Central memory CD8-positive, alpha-beta T cell (primary cell): ENCODE measurements at regions not wholly inside any gene's neighbourhood (a gene's known extent, or its start where the extent isn't known, plus 50 kb on each side); places are given as distances from the start of the nearest gene placed in this dataset.
"Not testable (repeated sequence)": the region's sequence is repeated elsewhere in the genome, so short reads cannot be mapped to it uniquely, and the experiment has no call there.

Source experiments
- ATAC-seq: fragments of 150-1000 bp; cut with Tn5 transposase; replicated peaks from 2 replicates; pipeline ENCODE4 v1.10.0; 2022; ENCODE audit warnings: mild to moderate bottlenecking, moderate FRiP score, moderate number of reproducible peaks; ENCODE audit not compliant: poor library complexity, severe bottlenecking; ENCODE audit errors: extremely low read depth
- DNase-seq, 2 donors: peaks; one replicate each; pipeline ENCODE4 v3.0.0; 2021; ENCODE audit warnings: low spot score in 2 of 2
- H3K27ac Mint-ChIP-seq: one replicate; pipeline ENCODE4 v1.8.0; 2022; ENCODE audit warnings: low read depth, mild to moderate bottlenecking, moderate library complexity, mixed read lengths
- H3K27me3 Mint-ChIP-seq: one replicate; pipeline ENCODE4 v1.8.0; 2022; ENCODE audit warnings: mixed read lengths
- H3K36me3 Mint-ChIP-seq: one replicate; pipeline ENCODE4 v1.8.0; 2022; ENCODE audit warnings: mild to moderate bottlenecking, moderate library complexity, mixed read lengths; ENCODE audit not compliant: insufficient read depth
- H3K4me1 Mint-ChIP-seq: one replicate; pipeline ENCODE4 v1.8.0; 2022; ENCODE audit warnings: mixed read lengths
- H3K4me3 Mint-ChIP-seq: one replicate; pipeline ENCODE4 v1.8.0; 2022; ENCODE audit warnings: mild to moderate bottlenecking, moderate library complexity, mixed read lengths
- H3K9me3 Mint-ChIP-seq: one replicate; pipeline ENCODE4 v1.8.0; 2022; ENCODE audit warnings: mixed read lengths

GRCh38 chr15:58309963-58310928, 121.5 kb upstream of the LIPC start:
- DNase-seq (no peak), ATAC-seq (no peak)
- H3K36me3 Mint-ChIP-seq, result peaks cover 5% of the 10 kb centered on the region
- no peak overlapping the region for H3K4me3 Mint-ChIP-seq
- peaks cover 44% of the 10 kb centered on the region for H3K4me1 Mint-ChIP-seq
- no peaks in the 10 kb centered on the region for H3K9me3 Mint-ChIP-seq
- no peak overlapping the region for H3K27ac Mint-ChIP-seq
- no peaks in the 10 kb centered on the region for H3K27me3 Mint-ChIP-seq

- DNase-seq (no peak), ATAC-seq (no peak)
- peaks cover 46% of the 10 kb centered on the region for H3K4me1 Mint-ChIP-seq
- no peaks in the 10 kb centered on the region for H3K27me3 Mint-ChIP-seq
- no peaks in the 10 kb centered on the region for H3K9me3 Mint-ChIP-seq
- peaks cover 5% of the 10 kb centered on the region for H3K36me3 Mint-ChIP-seq
- H3K27ac Mint-ChIP-seq, result no peak overlapping the region
- no peak overlapping the region for H3K4me3 Mint-ChIP-seq
These were observed 120.2 kb upstream of the LIPC start for GRCh38 chr15:58311556-58311955.

GRCh38 chr15:58312031-58312430, 119.8 kb upstream of the LIPC start:
- no peaks in the 10 kb centered on the region for H3K27me3 Mint-ChIP-seq
- H3K36me3 Mint-ChIP-seq, result peaks cover 5% of the 10 kb centered on the region
- no peaks in the 10 kb centered on the region for H3K9me3 Mint-ChIP-seq
- H3K4me1 Mint-ChIP-seq, result peaks cover 41% of the 10 kb centered on the region
- no peak for DNase-seq
- ATAC-seq, result no peak
- H3K4me3 Mint-ChIP-seq, result no peak overlapping the region
- peak overlapping the region; percentile 92 for H3K27ac Mint-ChIP-seq

GRCh38 chr15:58313304-58313703, 118.5 kb upstream of the LIPC start:
- Mint-ChIP-seq H3K27me3 (no peaks in the 10 kb centered on the region), H3K9me3 (no peaks in the 10 kb centered on the region), H3K36me3 (peaks cover 5% of the 10 kb centered on the region), H3K27ac (peak overlapping the region; percentile 92), H3K4me3 (peak overlapping the region; percentile 47), H3K4me1 (peaks cover 40% of the 10 kb centered on the region)
- DNase-seq, result no peak
- ATAC-seq, result peak; percentile 68

- ATAC-seq (no peak), DNase-seq (no peak)
- Mint-ChIP-seq H3K27me3 (no peaks in the 10 kb centered on the region), H3K36me3 (peaks cover 4% of the 10 kb centered on the region), H3K9me3 (no peaks in the 10 kb centered on the region), H3K4me1 (peaks cover 41% of the 10 kb centered on the region), H3K4me3 (peak overlapping the region; percentile 47), H3K27ac (peak overlapping the region; percentile 92)
These were observed 117.8 kb upstream of the LIPC start for GRCh38 chr15:58313810-58314592.

GRCh38 chr15:58314593-58315216, 117.1 kb upstream of the LIPC start:
- DNase-seq (no peak), ATAC-seq (peak; percentile 59)
- H3K27ac Mint-ChIP-seq, result peak overlapping the region; percentile 92

GRCh38 chr15:58318517-58318916, 113.3 kb upstream of the LIPC start:
- Mint-ChIP-seq H3K36me3 (peaks cover 2% of the 10 kb centered on the region), H3K27ac (peak overlapping the region; percentile 50), H3K9me3 (no peaks in the 10 kb centered on the region), H3K27me3 (no peaks in the 10 kb centered on the region), H3K4me3 (no peak overlapping the region), H3K4me1 (peaks cover 25% of the 10 kb centered on the region)
- no peak for ATAC-seq
- no peak for DNase-seq

More at GRCh38 chr15:58314593-58315216, 117.1 kb upstream of the LIPC start:
- H3K4me1 Mint-ChIP-seq, result peaks cover 41% of the 10 kb centered on the region
- no peaks in the 10 kb centered on the region for H3K27me3 Mint-ChIP-seq
- peaks cover 4% of the 10 kb centered on the region for H3K36me3 Mint-ChIP-seq
- no peaks in the 10 kb centered on the region for H3K9me3 Mint-ChIP-seq
- peak overlapping the region; percentile 0 for H3K4me3 Mint-ChIP-seq

GRCh38 chr15:58321034-58321433, 110.8 kb upstream of the LIPC start:
- DNase-seq (no peak), ATAC-seq (no peak)
- H3K27ac Mint-ChIP-seq, result no peak overlapping the region
- peaks cover 4% of the 10 kb centered on the region for H3K4me1 Mint-ChIP-seq
- no peaks in the 10 kb centered on the region for H3K36me3 Mint-ChIP-seq
- no peaks in the 10 kb centered on the region for H3K9me3 Mint-ChIP-seq
- no peaks in the 10 kb centered on the region for H3K27me3 Mint-ChIP-seq
- no peak overlapping the region for H3K4me3 Mint-ChIP-seq

- ATAC-seq, result no peak
- H3K4me3 Mint-ChIP-seq, result no peak overlapping the region
- no peak overlapping the region for H3K27ac Mint-ChIP-seq
- peaks cover 4% of the 10 kb centered on the region for H3K4me1 Mint-ChIP-seq
- H3K27me3 Mint-ChIP-seq, result no peaks in the 10 kb centered on the region
- no peaks in the 10 kb centered on the region for H3K36me3 Mint-ChIP-seq
- H3K9me3 Mint-ChIP-seq, result no peaks in the 10 kb centered on the region
- DNase-seq, result no peak
These were observed 109.5 kb upstream of the LIPC start for GRCh38 chr15:58322253-58322652.

- DNase-seq, H3K27ac Mint-ChIP-seq, H3K4me3 Mint-ChIP-seq, H3K27me3 Mint-ChIP-seq, ATAC-seq, H3K9me3 Mint-ChIP-seq, H3K36me3 Mint-ChIP-seq, H3K4me1 Mint-ChIP-seq: not testable (repeated sequence)
These were observed 108.5 kb upstream of the LIPC start for GRCh38 chr15:58323321-58323720.

- Mint-ChIP-seq H3K27me3 (no peaks in the 10 kb centered on the region), H3K9me3 (no peaks in the 10 kb centered on the region), H3K4me3 (no peak overlapping the region), H3K27ac (no peak overlapping the region), H3K36me3 (no peaks in the 10 kb centered on the region), H3K4me1 (no peaks in the 10 kb centered on the region)
- no peak for DNase-seq
- no peak for ATAC-seq
These were observed 107.3 kb upstream of the LIPC start for GRCh38 chr15:58324533-58324932.

GRCh38 chr15:58327958-58328357, 103.8 kb upstream of the LIPC start:
- H3K4me3 Mint-ChIP-seq, result no peak overlapping the region
- peaks cover 27% of the 10 kb centered on the region for H3K4me1 Mint-ChIP-seq
- no peaks in the 10 kb centered on the region for H3K27me3 Mint-ChIP-seq
- H3K36me3 Mint-ChIP-seq, result no peaks in the 10 kb centered on the region
- no peaks in the 10 kb centered on the region for H3K9me3 Mint-ChIP-seq
- no peak for ATAC-seq
- DNase-seq, result no peak
- no peak overlapping the region for H3K27ac Mint-ChIP-seq
